Endothelial cell of umbilical vein (primary cell): ENCODE measurements at regions not wholly inside any gene's neighbourhood (a gene's known extent, or its start where the extent isn't known, plus 50 kb on each side); places are given as distances from the start of the nearest gene placed in this dataset.

Experiments used
- EZH2 ChIP-seq: IDR thresholded peaks from 2 replicates; pipeline ENCODE4 v1.6.1; 2012; ENCODE audit warnings: borderline replicate concordance, low read depth, mild to moderate bottlenecking, moderate library complexity, low read length, inconsistent platforms; ENCODE audit not compliant: severe bottlenecking
- FOS ChIP-seq: IDR thresholded peaks from 2 replicates; pipeline ENCODE4 v1.6.1; 2011; ENCODE audit warnings: mild to moderate bottlenecking, low read length, moderate library complexity, borderline replicate concordance; ENCODE audit not compliant: insufficient read depth
- JUN ChIP-seq: IDR thresholded peaks from 2 replicates; pipeline ENCODE4 v1.6.1; 2011; ENCODE audit warnings: borderline replicate concordance, low read depth; ENCODE audit not compliant: insufficient read length, insufficient read depth
- MYC ChIP-seq: IDR thresholded peaks from one replicate; pipeline ENCODE4 v1.6.1; 2011; ENCODE audit warnings: mild to moderate bottlenecking, low read depth, low read length
- POLR2A ChIP-seq: IDR thresholded peaks from 2 replicates; pipeline ENCODE4 v1.6.1; 2012; ENCODE audit warnings: low read depth, mild to moderate bottlenecking, control low read depth, low read length
- POLR2AphosphoS5 ChIP-seq: IDR thresholded peaks from 2 replicates; pipeline ENCODE4 v1.6.1; 2012; ENCODE audit warnings: low read depth, mild to moderate bottlenecking, control low read depth, low read length, moderate library complexity; ENCODE audit not compliant: insufficient read depth
- TF ChIP-seq, protein P1 (sequence below), 2 donors: IDR thresholded peaks; 1 replicate in 1 of 2; 2 replicates in 1 of 2; pipeline ENCODE4 v1.5.1; 2011; ENCODE audit warnings: low read length in 2 of 2, mild to moderate bottlenecking in 2 of 2, moderate library complexity in 2 of 2, control low read depth in 1 of 2, inconsistent platforms in 1 of 2, low read depth in 1 of 2; ENCODE audit not compliant: insufficient read depth in 1 of 2; ENCODE audit errors: extremely low read depth in 1 of 2
- TF ChIP-seq, protein P2 (sequence below): IDR thresholded peaks from 2 replicates; pipeline ENCODE4 v1.6.1; 2011; ENCODE audit not compliant: insufficient read depth, insufficient read length

DNA sequence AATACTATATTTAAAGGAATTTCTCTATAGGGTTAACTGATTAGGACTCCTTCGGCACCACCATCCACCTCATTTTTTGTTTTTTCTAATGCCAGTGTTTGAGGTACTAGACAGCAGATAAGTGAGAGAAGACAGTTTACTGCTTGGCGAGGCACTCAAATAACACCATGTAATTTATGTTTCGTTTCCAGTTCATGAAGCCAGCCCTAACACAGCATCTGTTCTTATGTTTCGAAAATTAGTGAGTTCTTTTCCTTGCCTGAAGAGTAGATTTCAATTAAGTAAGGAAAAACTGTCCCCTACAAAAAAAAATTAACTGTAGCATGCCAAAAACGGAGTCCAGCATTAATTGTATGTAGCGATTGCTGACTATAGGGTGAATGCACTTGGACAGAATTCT, 409.1 kb downstream of the TBC1D4 start:
- TF ChIP-seq, protein P1, sequence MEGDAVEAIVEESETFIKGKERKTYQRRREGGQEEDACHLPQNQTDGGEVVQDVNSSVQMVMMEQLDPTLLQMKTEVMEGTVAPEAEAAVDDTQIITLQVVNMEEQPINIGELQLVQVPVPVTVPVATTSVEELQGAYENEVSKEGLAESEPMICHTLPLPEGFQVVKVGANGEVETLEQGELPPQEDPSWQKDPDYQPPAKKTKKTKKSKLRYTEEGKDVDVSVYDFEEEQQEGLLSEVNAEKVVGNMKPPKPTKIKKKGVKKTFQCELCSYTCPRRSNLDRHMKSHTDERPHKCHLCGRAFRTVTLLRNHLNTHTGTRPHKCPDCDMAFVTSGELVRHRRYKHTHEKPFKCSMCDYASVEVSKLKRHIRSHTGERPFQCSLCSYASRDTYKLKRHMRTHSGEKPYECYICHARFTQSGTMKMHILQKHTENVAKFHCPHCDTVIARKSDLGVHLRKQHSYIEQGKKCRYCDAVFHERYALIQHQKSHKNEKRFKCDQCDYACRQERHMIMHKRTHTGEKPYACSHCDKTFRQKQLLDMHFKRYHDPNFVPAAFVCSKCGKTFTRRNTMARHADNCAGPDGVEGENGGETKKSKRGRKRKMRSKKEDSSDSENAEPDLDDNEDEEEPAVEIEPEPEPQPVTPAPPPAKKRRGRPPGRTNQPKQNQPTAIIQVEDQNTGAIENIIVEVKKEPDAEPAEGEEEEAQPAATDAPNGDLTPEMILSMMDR (IDR thresholded peaks at IDR 0.05; ENCODE audit: extremely low read depth in 1 of 2, insufficient read depth in 1 of 2, low read depth in 1 of 2, low read length in 2 of 2) = no peak
- TF ChIP-seq MYC = no peak
- no peak for TF ChIP-seq POLR2A
- TF ChIP-seq JUN = no peak
- no peak for TF ChIP-seq POLR2AphosphoS5
- TF ChIP-seq EZH2 = no peak
- TF ChIP-seq FOS = no peak
- TF ChIP-seq, protein P2, sequence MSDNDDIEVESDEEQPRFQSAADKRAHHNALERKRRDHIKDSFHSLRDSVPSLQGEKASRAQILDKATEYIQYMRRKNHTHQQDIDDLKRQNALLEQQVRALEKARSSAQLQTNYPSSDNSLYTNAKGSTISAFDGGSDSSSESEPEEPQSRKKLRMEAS = no peak
